ENCODE measurements at regions not wholly inside any gene's neighbourhood (a gene's known extent, or its start where the extent isn't known, plus 50 kb on each side); places are given as distances from the start of the nearest gene placed in this dataset.

- TF ChIP-seq EZH2 (IDR thresholded peaks at IDR 0.05) (no peak), CTCF (IDR thresholded peaks at IDR 0.05 in 2 of 3, conservative IDR thresholded peaks at IDR 0.05 in 1 of 3; ENCODE audit: borderline replicate concordance in 1 of 3, insufficient read depth in 1 of 3, low read depth in 2 of 3, low read length in 2 of 3) (no peak), REST (IDR thresholded peaks at IDR 0.05; ENCODE audit: low read depth) (no peak), ATF3 (IDR thresholded peaks at IDR 0.05) (no peak), POLR2AphosphoS5 (IDR thresholded peaks at IDR 0.05; ENCODE audit: low read depth, low read length) (no peak), ZNF274 (IDR thresholded peaks at IDR 0.05; ENCODE audit: low read depth, low read length) (no peak)
These were observed 210.9 kb downstream of the NDFIP2 start for GRCh38 chr13:79691826-79692225.
